OCI-LY7 (cell line): ENCODE measurements at regions not wholly inside any gene's neighbourhood (a gene's known extent, or its start where the extent isn't known, plus 50 kb on each side); places are given as distances from the start of the nearest gene placed in this dataset.

ENCODE experiments used
- BruUV-seq: library from RNA; stranded (reverse); fragments of 400-500 nt; replicated peaks from 2 replicates; lab custom pipeline; 2021; lab: Mats Ljungman, UMichigan
- CTCF ChIA-PET: fragments of 300-600 bp; sonication (Branson Sonifier 250); formaldehyde crosslinking; loops from one replicate; lab custom pipeline; 2022; ENCODE audit warnings: antibody characterized with exemption; ENCODE audit not compliant: unreplicated experiment; lab: Charles Lee
- POLR2A ChIA-PET: fragments of 300-600 bp; sonication (Branson Sonifier 250); formaldehyde crosslinking; loops from one replicate; lab custom pipeline; 2022; ENCODE audit warnings: antibody characterized with exemption; lab: Charles Lee
- DNase-seq: peaks from one replicate; pipeline ENCODE4 v3.0.0-alpha.2; 2015; ENCODE audit warnings: low spot score
- H2AFZ ChIP-seq: fragments of 200-600 bp; sonication (generic), shearing (Covaris generic); 2 replicates; pipeline ENCODE4 v1.6.1; 2014; ENCODE audit warnings: mild to moderate bottlenecking, antibody characterized with exemption, low read length, moderate library complexity
- H3K27ac ChIP-seq: fragments of 200-600 bp; sonication (generic); 2 replicates; pipeline ENCODE4 v1.5.1; 2014; ENCODE audit warnings: mixed run types, low read depth, mild to moderate bottlenecking, moderate library complexity, low read length, inconsistent platforms; ENCODE audit not compliant: poor library complexity, severe bottlenecking
- H3K36me3 ChIP-seq: fragments of 200-600 bp; sonication (generic); 2 replicates; pipeline ENCODE4 v1.6.1; 2014; ENCODE audit warnings: mild to moderate bottlenecking, antibody characterized with exemption, low read length, moderate library complexity, mixed read lengths; ENCODE audit not compliant: insufficient read depth
- H3K4me1 ChIP-seq: fragments of 200-600 bp; sonication (generic); 2 replicates; pipeline ENCODE4 v1.5.1; 2014; ENCODE audit warnings: mild to moderate bottlenecking, low read length; ENCODE audit not compliant: insufficient read depth, poor library complexity, severe bottlenecking
- H3K4me2 ChIP-seq: fragments of 200-600 bp; sonication (generic); 2 replicates; pipeline ENCODE4 v1.6.1; 2014; ENCODE audit warnings: mild to moderate bottlenecking, low read length
- H3K4me3 ChIP-seq: fragments of 200-600 bp; sonication (generic); 2 replicates; pipeline ENCODE4 v1.5.1; 2014; ENCODE audit warnings: mild to moderate bottlenecking, low read depth, low read length; ENCODE audit not compliant: poor library complexity, severe bottlenecking
- H3K79me2 ChIP-seq: fragments of 200-600 bp; sonication (generic); 2 replicates; pipeline ENCODE4 v1.6.1; 2016; ENCODE audit warnings: low read depth, mild to moderate bottlenecking, low read length, moderate library complexity, mixed read lengths; ENCODE audit not compliant: insufficient read depth
- H3K9me2 ChIP-seq: fragments of 200-600 bp; sonication (generic); 2 replicates; pipeline ENCODE4 v1.6.1; 2016; ENCODE audit warnings: mild to moderate bottlenecking, low read length, mixed read lengths; ENCODE audit not compliant: insufficient read depth
- H3K9me3 ChIP-seq: fragments of 200-600 bp; sonication (generic); 2 replicates; pipeline ENCODE4 v1.6.1; 2014; ENCODE audit warnings: mild to moderate bottlenecking, mixed run types, low read length, mixed read lengths
- H4K20me1 ChIP-seq: fragments of 200-600 bp; sonication (generic); 2 replicates; pipeline ENCODE4 v1.6.1; 2014; ENCODE audit warnings: mild to moderate bottlenecking, antibody characterized with exemption, low read length, moderate library complexity, mixed read lengths; ENCODE audit not compliant: insufficient read depth
- CTCF ChIP-seq: fragments of 200-600 bp; sonication (generic); conservative IDR thresholded peaks from 2 replicates; pipeline ENCODE4 v1.5.1; 2014; ENCODE audit warnings: mild to moderate bottlenecking, antibody characterized with exemption, low read length, moderate library complexity, mixed read lengths
- EZH2phosphoT487 ChIP-seq: fragments of 200-600 bp; sonication (generic); IDR thresholded peaks from 2 replicates; pipeline ENCODE4 v1.6.1; 2018; ENCODE audit warnings: low read depth, borderline replicate concordance, mild to moderate bottlenecking, mixed run types, antibody characterized with exemption, low read length, moderate library complexity, mixed read lengths
- intact Hi-C: fragments of 100-400 bp; cut with micrococcal nuclease; formaldehyde crosslinking; loops from one replicate; pipeline ENCODE4 v1.10.0; 2022; ENCODE audit not compliant: unreplicated experiment

DNA sequence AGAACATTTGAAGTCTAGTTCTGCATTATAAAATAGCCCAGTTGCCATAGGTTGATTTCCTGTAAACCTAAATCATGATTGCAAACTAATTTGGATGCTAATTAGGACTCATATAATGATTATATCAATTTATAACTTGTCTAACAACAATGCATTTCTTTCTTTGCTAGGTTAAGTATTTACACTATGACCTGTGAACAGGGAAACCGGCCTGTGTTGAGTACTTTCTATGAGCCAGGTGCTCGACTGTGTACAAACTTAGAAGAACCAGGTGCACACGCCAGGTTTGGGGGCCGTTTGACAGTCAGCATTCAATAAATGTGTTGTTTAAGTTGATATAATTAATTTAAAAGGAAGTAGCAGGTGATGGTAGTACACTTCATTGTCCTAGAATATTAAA is 203.1 kb downstream of the TM9SF2 start:
- no TSS peak for BruUV-seq
- CTCF ChIA-PET: no interaction called here

DNA sequence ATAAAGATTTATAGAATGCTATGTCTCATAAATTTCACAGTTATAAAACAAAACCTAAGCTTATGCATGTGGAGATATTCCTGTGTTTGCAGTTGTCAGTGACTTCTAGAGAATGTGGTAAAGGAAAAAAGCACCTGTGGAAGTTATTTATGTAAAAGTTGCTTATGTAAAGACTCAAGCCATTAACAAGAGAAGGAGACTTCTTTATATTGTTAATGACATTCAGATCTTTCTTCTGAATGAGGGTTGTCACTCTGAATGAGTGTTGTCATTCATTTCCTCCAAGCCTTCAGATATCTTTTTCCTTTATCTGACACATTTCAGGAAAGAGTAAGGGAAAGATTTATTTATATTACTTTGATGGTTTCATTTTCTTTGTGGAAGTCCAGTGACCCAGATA is 202.6 kb downstream of the TM9SF2 start:
- intact Hi-C loops: loop anchor here (2.0 kb wide), 1 partner anchor 45 kb away; no protein-coding TSS in a partner anchor
- H2AFZ ChIP-seq: no peak overlapping the region
- no peak for DNase-seq
- H3K4me2 ChIP-seq: no peak overlapping the region
- no peaks in the 10 kb centered on the region for H3K4me1 ChIP-seq
- H3K9me2 ChIP-seq: no peaks in the 10 kb centered on the region
- CTCF ChIA-PET: no interaction called here
- H4K20me1 ChIP-seq: no peaks in the 10 kb centered on the region
- H3K27ac ChIP-seq: no peak overlapping the region
- no peak for TF ChIP-seq EZH2phosphoT487
- TF ChIP-seq CTCF: no peak
- H3K4me3 ChIP-seq: no peak overlapping the region
- no peaks in the 10 kb centered on the region for H3K36me3 ChIP-seq
- no peaks in the 10 kb centered on the region for H3K9me3 ChIP-seq
- no TSS peak for BruUV-seq
- H3K79me2 ChIP-seq: no peaks in the 10 kb centered on the region
- POLR2A ChIA-PET: interaction anchor here (0.6 to 1.6 kb wide), 4 partner anchors 8 to 792 kb away, joined by 3 to 6 read pairs (median 4); no protein-coding TSS in a partner anchor

More for the DNA sequence above, 203.1 kb downstream of the TM9SF2 start:
- Histone ChIP-seq H2AFZ (no peak overlapping the region), H3K27ac (no peak overlapping the region), H3K4me1 (no peaks in the 10 kb centered on the region), H3K79me2 (no peaks in the 10 kb centered on the region), H3K36me3 (no peaks in the 10 kb centered on the region), H3K9me2 (no peaks in the 10 kb centered on the region), H4K20me1 (no peaks in the 10 kb centered on the region), H3K9me3 (no peaks in the 10 kb centered on the region), H3K4me3 (no peak overlapping the region), H3K4me2 (no peak overlapping the region)
- POLR2A ChIA-PET: interaction anchor here (0.6 to 1.6 kb wide), 3 partner anchors 17 to 793 kb away, joined by 4 to 6 read pairs (median 5); no protein-coding TSS in a partner anchor
- TF ChIP-seq EZH2phosphoT487 (no peak), CTCF (no peak)
- DNase-seq: no peak
- intact Hi-C loops: loop anchor here (2.0 kb wide), 1 partner anchor 46 kb away; no protein-coding TSS in a partner anchor

- intact Hi-C loops: no loop called here
Observed at GRCh38 chr13:99702687-99703319, 201.5 kb downstream of the TM9SF2 start.

More at GRCh38 chr13:99702687-99703319, 201.5 kb downstream of the TM9SF2 start:
- ChIA-PET POLR2A (no interaction called here), CTCF (no interaction called here)
- no peak for DNase-seq
- Histone ChIP-seq H3K4me3 (no peak overlapping the region), H3K4me1 (no peaks in the 10 kb centered on the region), H3K9me2 (no peaks in the 10 kb centered on the region), H3K9me3 (no peaks in the 10 kb centered on the region), H4K20me1 (no peaks in the 10 kb centered on the region), H2AFZ (no peak overlapping the region), H3K27ac (no peak overlapping the region), H3K4me2 (no peak overlapping the region), H3K79me2 (no peaks in the 10 kb centered on the region), H3K36me3 (no peaks in the 10 kb centered on the region)
- no TSS peak for BruUV-seq
- TF ChIP-seq EZH2phosphoT487 (no peak), CTCF (no peak)
